ENCODE measurements at regions not wholly inside any gene's neighbourhood (a gene's known extent, or its start where the extent isn't known, plus 50 kb on each side); places are given as distances from the start of the nearest gene placed in this dataset.

GRCh38 chr3:30344288-30344687 is 262.1 kb upstream of the TGFBR2 start:
- H3K4me1 Mint-ChIP-seq = peaks cover 4% of the 10 kb centered on the region
- no peaks in the 10 kb centered on the region for H3K9me3 Mint-ChIP-seq
- DNase-seq (ENCODE audit: low read depth, low spot score) = no peak
- H3K27me3 Mint-ChIP-seq (ENCODE audit: low read depth) = no peaks in the 10 kb centered on the region
- H3K4me3 Mint-ChIP-seq = no peak overlapping the region
- TF ChIP-seq CTCF (conservative IDR thresholded peaks at IDR 0.05) = no peak
- no peak overlapping the region for H3K27ac Mint-ChIP-seq (ENCODE audit: unreplicated experiment)
- no peaks in the 10 kb centered on the region for H3K36me3 Mint-ChIP-seq (ENCODE audit: low read depth)

- Mint-ChIP-seq H3K9me3 (no peaks in the 10 kb centered on the region), H3K27me3 (ENCODE audit: low read depth) (no peaks in the 10 kb centered on the region), H3K36me3 (ENCODE audit: low read depth) (no peaks in the 10 kb centered on the region), H3K4me1 (peaks cover 4% of the 10 kb centered on the region), H3K4me3 (no peak overlapping the region), H3K27ac (ENCODE audit: unreplicated experiment) (no peak overlapping the region)
- no peak for DNase-seq (ENCODE audit: low read depth, low spot score)
- TF ChIP-seq CTCF (conservative IDR thresholded peaks at IDR 0.05) = no peak
Observed at GRCh38 chr3:30346933-30347320, 259.5 kb upstream of the TGFBR2 start.

- H3K27me3 Mint-ChIP-seq (ENCODE audit: low read depth) = no peaks in the 10 kb centered on the region
- no peak overlapping the region for H3K27ac Mint-ChIP-seq (ENCODE audit: unreplicated experiment)
- TF ChIP-seq CTCF (conservative IDR thresholded peaks at IDR 0.05) = no peak
- DNase-seq (ENCODE audit: low read depth, low spot score) = no peak
- H3K36me3 Mint-ChIP-seq (ENCODE audit: low read depth) = no peaks in the 10 kb centered on the region
- H3K9me3 Mint-ChIP-seq = no peaks in the 10 kb centered on the region
- peaks cover 2% of the 10 kb centered on the region for H3K4me1 Mint-ChIP-seq
- no peak overlapping the region for H3K4me3 Mint-ChIP-seq
Observed at GRCh38 chr3:30347679-30348216, 258.7 kb upstream of the TGFBR2 start.

- Mint-ChIP-seq H3K27me3 (ENCODE audit: low read depth) (no peaks in the 10 kb centered on the region), H3K27ac (ENCODE audit: unreplicated experiment) (no peak overlapping the region), H3K4me3 (no peak overlapping the region), H3K36me3 (ENCODE audit: low read depth) (no peaks in the 10 kb centered on the region), H3K9me3 (no peaks in the 10 kb centered on the region), H3K4me1 (peaks cover under 1% of the 10 kb centered on the region)
- TF ChIP-seq CTCF (conservative IDR thresholded peaks at IDR 0.05) = no peak
- no peak for DNase-seq (ENCODE audit: low read depth, low spot score)
Observed at GRCh38 chr3:30349507-30349906, 256.9 kb upstream of the TGFBR2 start.

- H3K4me3 Mint-ChIP-seq = no peak overlapping the region
Observed at GRCh38 chr3:30350011-30350410, 256.4 kb upstream of the TGFBR2 start.

More at GRCh38 chr3:30350011-30350410, 256.4 kb upstream of the TGFBR2 start:
- TF ChIP-seq CTCF (conservative IDR thresholded peaks at IDR 0.05) = no peak
- Mint-ChIP-seq H3K36me3 (ENCODE audit: low read depth) (no peaks in the 10 kb centered on the region), H3K9me3 (no peaks in the 10 kb centered on the region), H3K4me1 (peaks cover 5% of the 10 kb centered on the region), H3K27me3 (ENCODE audit: low read depth) (no peaks in the 10 kb centered on the region), H3K27ac (ENCODE audit: unreplicated experiment) (no peak overlapping the region)
- no peak for DNase-seq (ENCODE audit: low read depth, low spot score)
